CD14-positive monocyte (primary cell): ENCODE measurements at regions not wholly inside any gene's neighbourhood (a gene's known extent, or its start where the extent isn't known, plus 50 kb on each side); places are given as distances from the start of the nearest gene placed in this dataset.
"Not testable (repeated sequence)": the region's sequence is repeated elsewhere in the genome, so short reads cannot be mapped to it uniquely, and the experiment has no call there.

Experiments
- DNase-seq, 3 donors: peaks; one replicate each; pipeline ENCODE4 v3.0.0-alpha.2; 2011 to 2022
- H2AFZ ChIP-seq: 2 replicates; pipeline ENCODE4 v1.6.0; 2012; ENCODE audit warnings: mild to moderate bottlenecking, low read depth, low read length, inconsistent platforms; ENCODE audit not compliant: insufficient read depth, poor library complexity, severe bottlenecking
- H3K27ac ChIP-seq, 2 donors: 1 replicate in 1 of 2; 2 replicates in 1 of 2; pipeline ENCODE4 v1.5.1; 2012 to 2013; ENCODE audit warnings: low read length in 2 of 2, control low read depth in 1 of 2, inconsistent platforms in 1 of 2, low read depth in 1 of 2, mild to moderate bottlenecking in 1 of 2
- H3K27me3 ChIP-seq, 2 donors: one replicate each; pipeline versions ENCODE4 v1.6.0 to v1.6.1; 2011 to 2013; ENCODE audit warnings: low read length in 2 of 2; ENCODE audit not compliant: control insufficient read depth in 2 of 2, insufficient read depth in 2 of 2
- H3K36me3 ChIP-seq, 2 donors: replicated peaks in 1 of 2; 1 replicate in 1 of 2; 2 replicates in 1 of 2; pipeline versions ENCODE4 v1.5.1 to v1.6.1; 2012 to 2013; ENCODE audit warnings: low read length in 2 of 2, control low read depth in 1 of 2, inconsistent platforms in 1 of 2, mild to moderate bottlenecking in 1 of 2; ENCODE audit not compliant: insufficient read depth in 2 of 2, control insufficient read depth in 1 of 2
- H3K4me1 ChIP-seq, 2 donors: 1 replicate in 1 of 2; 2 replicates in 1 of 2; pipeline versions ENCODE4 v1.5.1 to v1.6.1; 2012 to 2013; ENCODE audit warnings: low read length in 2 of 2, control low read depth in 1 of 2, inconsistent platforms in 1 of 2, mild to moderate bottlenecking in 1 of 2, moderate library complexity in 1 of 2; ENCODE audit not compliant: insufficient read depth in 2 of 2, control insufficient read depth in 1 of 2
- H3K4me2 ChIP-seq: replicated peaks from 2 replicates; pipeline ENCODE3; 2012; ENCODE audit warnings: low read length, moderate library complexity, mild to moderate bottlenecking; ENCODE audit not compliant: poor library complexity, severe bottlenecking; ENCODE audit errors: extremely low read depth
- H3K4me3 ChIP-seq, 3 experiments: fragments of 200-600 bp in 1 of 3; sonication (generic) in 1 of 3; replicated peaks in 1 of 3; 1 replicate in 2 of 3; 2 replicates in 1 of 3; pipeline ENCODE4 v1.5.1; 2011 to 2013; ENCODE audit warnings: low read length in 3 of 3, mild to moderate bottlenecking in 3 of 3, control low read depth in 2 of 3, low read depth in 2 of 3, inconsistent platforms in 1 of 3, moderate library complexity in 1 of 3
- H3K79me2 ChIP-seq: 2 replicates; pipeline ENCODE4 v1.6.0; 2012; ENCODE audit warnings: mild to moderate bottlenecking, control low read depth, inconsistent platforms, low read length, moderate library complexity; ENCODE audit not compliant: insufficient read depth
- H3K9ac ChIP-seq: 2 replicates; pipeline ENCODE4 v1.6.0; 2017; ENCODE audit warnings: low read length, mild to moderate bottlenecking; ENCODE audit not compliant: insufficient read depth, poor library complexity, severe bottlenecking
- H3K9me3 ChIP-seq, 2 donors: replicated peaks in 1 of 2; 1 replicate in 1 of 2; 2 replicates in 1 of 2; pipeline versions ENCODE4 v1.5.1 to v1.6.1; 2012 to 2013; ENCODE audit warnings: low read length in 2 of 2, control low read depth in 1 of 2; ENCODE audit not compliant: control insufficient read depth in 1 of 2, insufficient read depth in 1 of 2
- H4K20me1 ChIP-seq: 2 replicates; pipeline ENCODE4 v1.6.0; 2012; ENCODE audit warnings: mild to moderate bottlenecking, low read length, control low read depth, moderate library complexity; ENCODE audit not compliant: insufficient read depth
- H3K27ac Mint-ChIP-seq, 7 donors: one replicate each; pipeline ENCODE4 v1.8.0; 2020; ENCODE audit warnings: mild to moderate bottlenecking in 7 of 7, mixed read lengths in 7 of 7, moderate library complexity in 6 of 7, inconsistent platforms in 2 of 7
- H3K27me3 Mint-ChIP-seq, 3 donors: one replicate each; pipeline ENCODE4 v1.8.0; 2021 to 2022; ENCODE audit warnings: low read depth in 3 of 3, mild to moderate bottlenecking in 3 of 3, mixed read lengths in 3 of 3, moderate library complexity in 3 of 3, inconsistent platforms in 1 of 3
- H3K36me3 Mint-ChIP-seq, 2 donors: one replicate each; pipeline ENCODE4 v1.8.0; 2020; ENCODE audit warnings: mixed read lengths in 2 of 2, inconsistent platforms in 1 of 2, mild to moderate bottlenecking in 1 of 2
- H3K4me1 Mint-ChIP-seq: one replicate; pipeline ENCODE4 v1.8.0; 2020; ENCODE audit warnings: mild to moderate bottlenecking, mixed read lengths
- H3K4me3 Mint-ChIP-seq, 2 donors: one replicate each; pipeline ENCODE4 v1.8.0; 2020; ENCODE audit warnings: mild to moderate bottlenecking in 2 of 2, mixed read lengths in 2 of 2, moderate library complexity in 1 of 2
- H3K9me3 Mint-ChIP-seq, 7 donors: one replicate each; pipeline ENCODE4 v1.8.0; 2020 to 2022; ENCODE audit warnings: mixed read lengths in 7 of 7, mild to moderate bottlenecking in 6 of 7, moderate library complexity in 6 of 7, inconsistent platforms in 2 of 7
- CTCF ChIP-seq: fragments of 200-600 bp; IDR thresholded peaks from one replicate; pipeline ENCODE4 v1.8.0; 2022; ENCODE audit warnings: antibody characterized with exemption, mild to moderate bottlenecking
- WGBS: methylation state at CpG from one replicate; pipeline ENCODE4 v1.1.5; 2013; ENCODE audit warnings: missing lambda C conversion rate; ENCODE audit not compliant: insufficient coverage; 5-methylcytosine and 5-hydroxymethylcytosine counted together
- intact Hi-C, 2 donors: fragments of 100-400 bp; cut with micrococcal nuclease; formaldehyde crosslinking; loops; one replicate each; pipeline versions ENCODE4 v1.15.0 to v1.15.1; 2023

GRCh38 chr2:121155502-121156056 is 129.4 kb downstream of the TFCP2L1 start:
- 90% methylated on average over 8 of the region's 11 CpGs for WGBS
- H3K4me2 ChIP-seq, result no peak overlapping the region
- no peaks in the 10 kb centered on the region for H3K4me1 ChIP-seq
- Mint-ChIP-seq H3K4me3 (no peak overlapping the region), H3K4me1 (no peaks in the 10 kb centered on the region), H3K36me3 (no peaks in the 10 kb centered on the region), H3K9me3 (peaks cover 22 to 29% (median 26%) of the 10 kb centered on the region in 7 donors), H3K27ac (no peak overlapping the region), H3K27me3 (peaks cover 3 to 8% (median 7%) of the 10 kb centered on the region in 3 donors)
- no peaks in the 10 kb centered on the region for H3K79me2 ChIP-seq
- TF ChIP-seq CTCF, result no peak
- H3K9ac ChIP-seq, result no peak overlapping the region
- H3K4me3 ChIP-seq, result no peak overlapping the region
- DNase-seq, result no peak
- no peaks in the 10 kb centered on the region for H4K20me1 ChIP-seq
- no peak overlapping the region for H3K27ac ChIP-seq
- H3K9me3 ChIP-seq, result peaks cover 20 to 23% of the 10 kb centered on the region in 2 donors
- intact Hi-C loops, result no loop called here
- H3K27me3 ChIP-seq, result no peaks in the 10 kb centered on the region
- no peak overlapping the region for H2AFZ ChIP-seq
- no peaks in the 10 kb centered on the region for H3K36me3 ChIP-seq

- DNase-seq, H2AFZ ChIP-seq, H3K9ac ChIP-seq, H3K4me2 ChIP-seq, H3K36me3 ChIP-seq, H3K4me3 ChIP-seq, H3K27me3 Mint-ChIP-seq, H3K4me1 ChIP-seq, intact Hi-C loops, H3K27ac Mint-ChIP-seq, H3K4me3 Mint-ChIP-seq, H3K27ac ChIP-seq, H3K27me3 ChIP-seq, H3K79me2 ChIP-seq, H4K20me1 ChIP-seq, H3K36me3 Mint-ChIP-seq, H3K4me1 Mint-ChIP-seq: not testable (repeated sequence)
- peaks cover 20 to 23% of the 10 kb centered on the region in 2 donors for H3K9me3 ChIP-seq
- 80% methylated on average over 1 of the region's 1 CpG for WGBS
- peaks cover 23 to 34% (median 27%) of the 10 kb centered on the region in 7 donors for H3K9me3 Mint-ChIP-seq
These were observed 127.5 kb downstream of the TFCP2L1 start for GRCh38 chr2:121157481-121157880.
